HFFc6 (cell line): ENCODE measurements at regions not wholly inside any gene's neighbourhood (a gene's known extent, or its start where the extent isn't known, plus 50 kb on each side); places are given as distances from the start of the nearest gene placed in this dataset.

Source experiments
- DNase-seq: peaks from one replicate; pipeline ENCODE4 v3.0.0-alpha.2; 2018
- H3K27ac Mint-ChIP-seq: 2 replicates; pipeline ENCODE4 v1.8.0; 2020; ENCODE audit warnings: mild to moderate bottlenecking, mixed read lengths
- H3K27me3 Mint-ChIP-seq: 2 replicates; pipeline ENCODE4 v1.8.0; 2021; ENCODE audit warnings: mild to moderate bottlenecking, moderate library complexity, mixed read lengths; ENCODE audit not compliant: insufficient read depth
- H3K36me3 Mint-ChIP-seq: 2 replicates; pipeline ENCODE4 v1.8.0; 2021; ENCODE audit warnings: low read depth, mixed read lengths
- H3K4me1 Mint-ChIP-seq: 2 replicates; pipeline ENCODE4 v1.8.0; 2020; ENCODE audit warnings: low read depth, mixed read lengths
- H3K4me3 Mint-ChIP-seq: 2 replicates; pipeline ENCODE4 v1.8.0; 2020; ENCODE audit warnings: mild to moderate bottlenecking, moderate library complexity, mixed read lengths
- H3K9me3 Mint-ChIP-seq: 2 replicates; pipeline ENCODE4 v1.8.0; 2020; ENCODE audit warnings: mild to moderate bottlenecking, mixed read lengths
- TF ChIP-seq, protein P1 (sequence below): fragments of 200-600 bp; sonication (generic); IDR thresholded peaks from 2 replicates; pipeline ENCODE4 v1.5.0; 2021; ENCODE audit warnings: antibody characterized with exemption, mild to moderate bottlenecking

- Mint-ChIP-seq H3K4me1 (peaks cover 45% of the 10 kb centered on the region), H3K36me3 (no peaks in the 10 kb centered on the region), H3K27me3 (peaks cover 2% of the 10 kb centered on the region; the same call in 1 of the 2 replicates), H3K27ac (no peak overlapping the region), H3K4me3 (no peak overlapping the region), H3K9me3 (no peaks in the 10 kb centered on the region)
- peak; percentile 8 for DNase-seq
- TF ChIP-seq, protein P1, sequence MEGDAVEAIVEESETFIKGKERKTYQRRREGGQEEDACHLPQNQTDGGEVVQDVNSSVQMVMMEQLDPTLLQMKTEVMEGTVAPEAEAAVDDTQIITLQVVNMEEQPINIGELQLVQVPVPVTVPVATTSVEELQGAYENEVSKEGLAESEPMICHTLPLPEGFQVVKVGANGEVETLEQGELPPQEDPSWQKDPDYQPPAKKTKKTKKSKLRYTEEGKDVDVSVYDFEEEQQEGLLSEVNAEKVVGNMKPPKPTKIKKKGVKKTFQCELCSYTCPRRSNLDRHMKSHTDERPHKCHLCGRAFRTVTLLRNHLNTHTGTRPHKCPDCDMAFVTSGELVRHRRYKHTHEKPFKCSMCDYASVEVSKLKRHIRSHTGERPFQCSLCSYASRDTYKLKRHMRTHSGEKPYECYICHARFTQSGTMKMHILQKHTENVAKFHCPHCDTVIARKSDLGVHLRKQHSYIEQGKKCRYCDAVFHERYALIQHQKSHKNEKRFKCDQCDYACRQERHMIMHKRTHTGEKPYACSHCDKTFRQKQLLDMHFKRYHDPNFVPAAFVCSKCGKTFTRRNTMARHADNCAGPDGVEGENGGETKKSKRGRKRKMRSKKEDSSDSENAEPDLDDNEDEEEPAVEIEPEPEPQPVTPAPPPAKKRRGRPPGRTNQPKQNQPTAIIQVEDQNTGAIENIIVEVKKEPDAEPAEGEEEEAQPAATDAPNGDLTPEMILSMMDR = no peak
Measured at GRCh38 chr14:88937706-88938105, 113.3 kb downstream of the TTC8 start.

DNA sequence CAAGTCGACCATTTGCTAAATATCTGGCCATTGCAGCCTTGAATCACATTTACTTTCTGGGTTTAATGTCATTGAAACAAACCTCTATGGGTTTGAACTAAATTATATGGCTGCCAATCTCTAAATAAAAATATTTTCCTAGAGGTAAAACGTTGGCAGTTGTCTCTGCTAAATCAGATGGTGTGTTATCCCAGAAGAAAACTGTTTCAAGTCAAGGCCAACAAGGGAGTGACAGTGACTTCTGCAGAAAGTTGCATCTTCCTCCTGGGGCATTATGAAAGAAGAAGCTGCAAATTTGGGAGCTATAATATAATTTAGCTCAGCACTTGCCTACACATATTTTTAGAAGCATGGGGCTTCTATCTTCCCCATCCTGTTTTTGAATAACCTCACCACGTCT lies 116.2 kb downstream of the TTC8 start:
- H3K27me3 Mint-ChIP-seq = peaks cover 2% of the 10 kb centered on the region; the same call in 1 of the 2 replicates
- peaks cover 16% of the 10 kb centered on the region for H3K4me1 Mint-ChIP-seq
- no peak overlapping the region for H3K4me3 Mint-ChIP-seq
- TF ChIP-seq, protein P1 = no peak
- DNase-seq = no peak
- no peaks in the 10 kb centered on the region for H3K9me3 Mint-ChIP-seq
- no peak overlapping the region for H3K27ac Mint-ChIP-seq
- no peaks in the 10 kb centered on the region for H3K36me3 Mint-ChIP-seq

DNA sequence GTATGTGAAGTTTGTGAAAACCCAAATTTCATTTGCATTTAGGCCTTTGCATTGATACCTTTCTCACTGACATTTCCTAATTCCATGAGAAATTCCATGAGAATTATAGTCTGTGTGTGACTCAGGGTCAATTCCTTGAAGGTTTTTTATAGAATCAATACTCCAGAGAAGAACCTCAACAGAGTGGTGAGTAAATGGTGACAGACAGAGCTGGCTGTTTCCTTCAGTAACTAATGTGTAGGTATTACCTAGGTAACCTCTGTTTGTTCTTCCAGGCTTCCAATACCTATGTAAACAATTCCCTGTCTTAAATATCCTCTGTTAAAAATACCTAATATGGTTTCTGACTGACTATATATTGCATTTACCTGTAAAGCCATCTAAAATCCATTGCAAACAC lies 117.0 kb downstream of the TTC8 start:
- Mint-ChIP-seq H3K36me3 (no peaks in the 10 kb centered on the region), H3K9me3 (no peaks in the 10 kb centered on the region), H3K4me3 (no peak overlapping the region), H3K4me1 (peaks cover 16% of the 10 kb centered on the region), H3K27me3 (peaks cover 4% of the 10 kb centered on the region; the same call in 1 of the 2 replicates), H3K27ac (no peak overlapping the region)
- TF ChIP-seq, protein P1 = no peak
- DNase-seq = no peak

GRCh38 chr14:88947646-88948598 lies 123.5 kb downstream of the TTC8 start:
- peaks cover 9% of the 10 kb centered on the region; the same call in 1 of the 2 replicates for H3K36me3 Mint-ChIP-seq
- H3K9me3 Mint-ChIP-seq = peaks cover 11% of the 10 kb centered on the region
- no peak overlapping the region for H3K27ac Mint-ChIP-seq
- H3K4me1 Mint-ChIP-seq = 0 out of 2 replicates have a peak, but pooled peaks cover 5% of the 10 kb centered on the region
- H3K27me3 Mint-ChIP-seq = peaks cover 5% of the 10 kb centered on the region
- TF ChIP-seq, protein P1 = no peak
- no peak for DNase-seq
- no peak overlapping the region for H3K4me3 Mint-ChIP-seq

GRCh38 chr14:88950069-88950468 lies 125.6 kb downstream of the TTC8 start:
- Mint-ChIP-seq H3K4me3 (no peak overlapping the region), H3K27me3 (peaks cover 5% of the 10 kb centered on the region), H3K36me3 (peaks cover 9% of the 10 kb centered on the region; the same call in 1 of the 2 replicates), H3K4me1 (0 out of 2 replicates have a peak, but pooled peaks cover 5% of the 10 kb centered on the region), H3K9me3 (peaks cover 11% of the 10 kb centered on the region), H3K27ac (no peak overlapping the region)
- TF ChIP-seq, protein P1 = no peak
- DNase-seq = no peak
